ENCODE measurements at regions not wholly inside any gene's neighbourhood (a gene's known extent, or its start where the extent isn't known, plus 50 kb on each side); places are given as distances from the start of the nearest gene placed in this dataset.
"Not testable (repeated sequence)": the region's sequence is repeated elsewhere in the genome, so short reads cannot be mapped to it uniquely, and the experiment has no call there.

- ChIA-PET POLR2A (no interaction called here), CTCF (no interaction called here)
- Mint-ChIP-seq H3K4me1 (no peaks in the 10 kb centered on the region), H3K27ac (no peak overlapping the region), H3K27me3 (no peaks in the 10 kb centered on the region), H3K36me3 (ENCODE audit: low read depth) (no peaks in the 10 kb centered on the region), H3K9me3 (no peaks in the 10 kb centered on the region), H3K4me3 (no peak overlapping the region)
- ATAC-seq (ENCODE audit: low read depth), result no peak
- intact Hi-C loops (cut with micrococcal nuclease), result no loop called here
- DNase-seq, result no peak
- no peak for TF ChIP-seq CTCF (IDR thresholded peaks at IDR 0.05)
Measured at GRCh38 chr4:81678801-81679200, 207.1 kb upstream of the RASGEF1B start.

GRCh38 chr4:81676537-81676936 lies 204.8 kb upstream of the RASGEF1B start:
- ATAC-seq (ENCODE audit: low read depth), result no peak
- CTCF ChIA-PET, result interaction anchor here (0.8 kb wide), 1 partner anchor 167 kb away, joined by 3 read pairs; no protein-coding TSS in a partner anchor
- Mint-ChIP-seq H3K4me3 (no peak overlapping the region), H3K4me1 (no peaks in the 10 kb centered on the region), H3K9me3 (no peaks in the 10 kb centered on the region), H3K27me3 (no peaks in the 10 kb centered on the region), H3K36me3 (ENCODE audit: low read depth) (no peaks in the 10 kb centered on the region), H3K27ac (no peak overlapping the region)
- no peak for TF ChIP-seq CTCF (IDR thresholded peaks at IDR 0.05)
- intact Hi-C loops (cut with micrococcal nuclease), result no loop called here
- DNase-seq, result no peak
- POLR2A ChIA-PET, result no interaction called here

- intact Hi-C loops (cut with micrococcal nuclease), result no loop called here
- ATAC-seq (ENCODE audit: low read depth) (no peak), DNase-seq (no peak)
- Mint-ChIP-seq H3K36me3 (ENCODE audit: low read depth) (no peaks in the 10 kb centered on the region), H3K9me3 (no peaks in the 10 kb centered on the region), H3K27ac (no peak overlapping the region), H3K4me1 (no peaks in the 10 kb centered on the region), H3K4me3 (no peak overlapping the region), H3K27me3 (no peaks in the 10 kb centered on the region)
- POLR2A ChIA-PET, result no interaction called here
- TF ChIP-seq CTCF (IDR thresholded peaks at IDR 0.05), result no peak
- CTCF ChIA-PET, result no interaction called here
Measured at GRCh38 chr4:81675791-81676393, 204.2 kb upstream of the RASGEF1B start.

GRCh38 chr4:81673961-81674360 lies 202.3 kb upstream of the RASGEF1B start:
- H3K36me3 Mint-ChIP-seq (ENCODE audit: low read depth), result no peaks in the 10 kb centered on the region
- no peak for TF ChIP-seq CTCF (IDR thresholded peaks at IDR 0.05)
- no peaks in the 10 kb centered on the region for H3K4me1 Mint-ChIP-seq
- intact Hi-C loops (cut with micrococcal nuclease), result no loop called here
- no peaks in the 10 kb centered on the region for H3K27me3 Mint-ChIP-seq
- ChIA-PET POLR2A (no interaction called here), CTCF (interaction anchor here (1.0 kb wide), 1 partner anchor 201 kb away, joined by 4 read pairs; no protein-coding TSS in a partner anchor)
- H3K9me3 Mint-ChIP-seq, result no peaks in the 10 kb centered on the region
- DNase-seq (no peak), ATAC-seq (ENCODE audit: low read depth) (no peak)
- H3K27ac Mint-ChIP-seq, result no peak overlapping the region
- H3K4me3 Mint-ChIP-seq, result no peak overlapping the region

- H3K4me1 Mint-ChIP-seq; CTCF ChIA-PET; H3K36me3 Mint-ChIP-seq (ENCODE audit: low read depth); ATAC-seq (ENCODE audit: low read depth); intact Hi-C loops (cut with micrococcal nuclease); POLR2A ChIA-PET; H3K4me3 Mint-ChIP-seq; DNase-seq; H3K9me3 Mint-ChIP-seq; H3K27me3 Mint-ChIP-seq; H3K27ac Mint-ChIP-seq: not testable (repeated sequence)
Measured at GRCh38 chr4:81668328-81668727, 196.6 kb upstream of the RASGEF1B start.

- intact Hi-C loops (cut with micrococcal nuclease), result no loop called here
- no peaks in the 10 kb centered on the region for H3K27me3 Mint-ChIP-seq
Measured at GRCh38 chr4:81667539-81667938, 195.8 kb upstream of the RASGEF1B start.

More at GRCh38 chr4:81667539-81667938, 195.8 kb upstream of the RASGEF1B start:
- no peak for DNase-seq
- H3K36me3 Mint-ChIP-seq (ENCODE audit: low read depth), result no peaks in the 10 kb centered on the region
- POLR2A ChIA-PET, result no interaction called here
- TF ChIP-seq CTCF (IDR thresholded peaks at IDR 0.05), result no peak
- CTCF ChIA-PET, result no interaction called here
- no peaks in the 10 kb centered on the region for H3K4me1 Mint-ChIP-seq
- H3K9me3 Mint-ChIP-seq, result no peaks in the 10 kb centered on the region
- no peak for ATAC-seq (ENCODE audit: low read depth)
- no peak overlapping the region for H3K27ac Mint-ChIP-seq
- H3K4me3 Mint-ChIP-seq, result no peak overlapping the region
